ENCODE measurements at regions not wholly inside any gene's neighbourhood (a gene's known extent, or its start where the extent isn't known, plus 50 kb on each side); places are given as distances from the start of the nearest gene placed in this dataset.

DNA sequence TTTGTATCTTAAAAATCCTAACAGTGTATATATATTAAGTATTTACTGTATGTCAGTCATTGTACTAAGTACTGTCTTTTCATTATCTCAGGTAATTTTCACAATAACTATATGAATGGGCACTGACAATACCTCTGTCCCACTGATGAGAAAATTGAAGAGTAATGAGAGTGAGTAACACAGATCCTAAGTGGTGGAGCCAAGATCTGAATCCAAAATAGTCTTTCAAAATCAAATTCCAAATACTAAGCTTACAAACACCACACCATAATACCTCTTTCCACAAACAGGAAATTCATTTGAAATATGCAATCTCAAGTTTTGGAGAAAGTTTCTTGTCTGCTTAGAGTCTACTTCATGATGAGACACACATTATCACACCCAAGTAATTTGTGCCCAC is 105.9 kb upstream of the EDEM3 start:
- TF ChIP-seq ZFX (IDR thresholded peaks at IDR 0.05) = no peak
- TF ChIP-seq, protein P1, sequence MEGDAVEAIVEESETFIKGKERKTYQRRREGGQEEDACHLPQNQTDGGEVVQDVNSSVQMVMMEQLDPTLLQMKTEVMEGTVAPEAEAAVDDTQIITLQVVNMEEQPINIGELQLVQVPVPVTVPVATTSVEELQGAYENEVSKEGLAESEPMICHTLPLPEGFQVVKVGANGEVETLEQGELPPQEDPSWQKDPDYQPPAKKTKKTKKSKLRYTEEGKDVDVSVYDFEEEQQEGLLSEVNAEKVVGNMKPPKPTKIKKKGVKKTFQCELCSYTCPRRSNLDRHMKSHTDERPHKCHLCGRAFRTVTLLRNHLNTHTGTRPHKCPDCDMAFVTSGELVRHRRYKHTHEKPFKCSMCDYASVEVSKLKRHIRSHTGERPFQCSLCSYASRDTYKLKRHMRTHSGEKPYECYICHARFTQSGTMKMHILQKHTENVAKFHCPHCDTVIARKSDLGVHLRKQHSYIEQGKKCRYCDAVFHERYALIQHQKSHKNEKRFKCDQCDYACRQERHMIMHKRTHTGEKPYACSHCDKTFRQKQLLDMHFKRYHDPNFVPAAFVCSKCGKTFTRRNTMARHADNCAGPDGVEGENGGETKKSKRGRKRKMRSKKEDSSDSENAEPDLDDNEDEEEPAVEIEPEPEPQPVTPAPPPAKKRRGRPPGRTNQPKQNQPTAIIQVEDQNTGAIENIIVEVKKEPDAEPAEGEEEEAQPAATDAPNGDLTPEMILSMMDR (conservative IDR thresholded peaks at IDR 0.05) = no peak
